ENCODE measurements at regions not wholly inside any gene's neighbourhood (a gene's known extent, or its start where the extent isn't known, plus 50 kb on each side); places are given as distances from the start of the nearest gene placed in this dataset.
"Not testable (repeated sequence)": the region's sequence is repeated elsewhere in the genome, so short reads cannot be mapped to it uniquely, and the experiment has no call there.

DNA sequence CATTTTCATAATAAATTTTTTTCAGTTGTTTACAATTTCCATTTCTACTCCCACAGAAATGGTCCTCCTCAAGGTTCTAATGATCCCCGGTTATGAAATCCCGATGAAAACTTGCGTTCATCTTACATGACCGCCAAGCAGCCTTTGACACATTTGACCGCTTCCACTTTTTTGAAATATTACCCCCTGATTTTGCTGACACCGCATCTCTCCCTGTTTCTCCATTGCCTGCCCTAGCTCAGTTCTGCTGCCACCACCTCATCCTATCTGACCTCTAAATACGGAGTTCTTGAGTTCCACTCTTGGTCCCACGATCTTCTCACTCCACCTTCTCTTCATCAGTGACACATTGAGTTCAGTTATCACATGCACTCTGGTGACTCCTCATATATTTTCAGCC, 74.1 kb downstream of the SLC35B3 start:
- no peak for DNase-seq (ENCODE audit: low read depth, low spot score)

DNA sequence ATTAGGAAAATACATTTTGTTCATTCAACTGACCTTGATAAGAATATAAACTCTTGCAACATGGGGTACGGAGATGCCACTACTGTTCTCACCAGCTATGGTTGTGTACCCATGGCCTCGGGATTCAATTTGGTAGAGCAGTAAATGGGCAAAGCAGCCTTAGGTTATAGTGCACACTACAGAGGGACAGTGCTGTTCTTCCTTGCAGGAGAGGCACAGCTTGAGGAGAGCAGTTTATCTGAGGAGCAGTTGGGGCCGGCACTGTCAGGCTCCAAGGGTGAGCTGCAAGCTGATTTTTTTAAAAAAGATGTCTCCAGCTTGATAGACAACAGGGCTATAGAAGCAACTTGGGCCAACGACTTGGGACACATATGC, 82.4 kb downstream of the SLC35B3 start:
- DNase-seq (ENCODE audit: low read depth, low spot score): no peak

DNA sequence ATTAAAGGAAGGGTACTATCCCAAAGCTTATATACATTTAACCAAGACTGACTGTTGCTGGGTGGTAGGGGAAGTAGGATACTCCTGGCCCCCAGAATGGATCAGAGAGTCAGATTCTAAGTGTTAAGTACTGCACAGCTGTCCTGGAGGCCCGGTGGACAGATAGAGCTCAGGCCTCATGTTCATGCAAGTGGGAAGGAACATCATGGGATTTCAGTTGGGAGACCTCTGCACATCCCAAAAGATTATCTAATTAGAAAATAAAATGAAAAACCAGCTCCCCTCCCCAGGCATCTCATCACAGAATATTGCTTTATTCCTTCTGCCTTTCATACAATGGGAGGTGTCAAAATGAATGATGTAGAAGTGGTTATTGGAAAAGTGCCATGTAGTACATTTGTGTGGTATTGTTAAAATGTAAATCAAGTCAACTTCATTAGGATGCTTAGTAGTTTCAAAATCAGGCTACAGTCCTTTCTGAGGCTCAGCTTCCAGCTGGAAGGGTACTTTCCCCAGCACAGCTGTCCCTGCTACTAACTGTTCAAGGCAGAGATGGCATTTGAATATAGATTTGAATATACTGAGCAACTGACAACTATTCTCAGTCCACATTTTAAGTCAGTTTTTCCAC, 82.9 kb downstream of the SLC35B3 start:
- no peak for DNase-seq (ENCODE audit: low read depth, low spot score)

DNA sequence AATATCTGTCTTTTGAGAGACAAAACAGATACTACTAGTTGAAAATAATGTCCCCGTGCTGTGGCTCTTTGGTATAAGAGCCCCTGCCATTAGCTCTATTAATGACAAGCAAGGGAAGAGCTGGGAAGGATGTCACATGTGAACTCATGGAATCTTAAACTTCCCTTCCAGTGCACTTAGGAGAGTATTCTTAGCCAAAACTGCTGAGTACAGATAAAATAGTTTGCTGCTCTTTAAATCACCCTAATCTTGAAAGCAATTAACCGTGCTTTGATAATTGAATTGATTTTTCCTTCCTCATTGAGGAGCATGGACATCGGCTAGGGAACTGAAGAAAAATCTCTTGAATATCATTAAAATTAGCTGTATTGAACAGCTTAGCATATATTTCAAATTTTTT, 91.7 kb downstream of the SLC35B3 start:
- DNase-seq (ENCODE audit: low read depth, low spot score): no peak

DNA sequence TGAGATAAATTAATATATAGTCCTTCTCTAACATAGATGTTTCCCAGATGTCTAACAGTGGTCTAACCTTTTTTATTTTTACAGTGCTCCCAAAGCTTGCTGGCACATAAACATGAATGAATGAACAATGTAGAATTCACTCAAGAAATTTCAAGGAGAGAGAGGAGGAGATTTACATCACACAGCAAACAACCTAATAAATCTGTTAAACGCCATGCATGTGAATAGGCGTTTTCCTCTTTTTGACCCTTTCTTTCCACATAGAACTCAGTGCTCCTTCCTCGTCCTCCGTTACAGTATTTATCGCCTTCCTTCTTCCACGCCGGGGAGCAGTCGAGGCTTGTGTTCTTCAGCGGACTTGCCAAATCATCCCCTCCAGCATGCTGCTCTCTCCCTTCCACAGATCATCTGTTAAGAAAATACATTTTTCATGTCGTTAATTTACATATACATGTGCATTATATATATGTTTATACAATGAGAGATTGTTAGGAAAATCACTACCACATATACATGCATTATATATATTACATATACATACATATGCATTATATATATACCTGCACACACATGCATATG, 93.0 kb downstream of the SLC35B3 start:
- DNase-seq (ENCODE audit: low read depth, low spot score): no peak

DNA sequence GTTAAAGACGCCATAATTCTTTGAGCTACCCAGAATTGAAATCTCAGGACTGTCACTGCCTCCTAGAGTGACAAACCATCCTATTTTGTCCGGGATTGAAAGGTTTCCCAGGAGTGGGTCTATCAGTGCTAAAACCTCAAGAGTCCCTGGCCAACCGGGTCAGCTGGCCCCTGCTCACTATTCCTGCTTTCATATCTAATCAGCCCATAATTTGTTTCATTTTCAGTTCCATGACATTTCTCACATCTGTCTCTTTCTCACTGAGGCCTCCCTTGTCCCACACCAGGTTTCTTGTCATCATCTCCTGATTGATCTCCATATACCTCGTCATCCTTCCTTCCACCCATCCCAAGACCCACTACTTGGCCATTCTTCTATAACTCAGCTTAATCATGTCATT, 98.2 kb downstream of the SLC35B3 start:
- DNase-seq (ENCODE audit: low read depth, low spot score): no peak

DNA sequence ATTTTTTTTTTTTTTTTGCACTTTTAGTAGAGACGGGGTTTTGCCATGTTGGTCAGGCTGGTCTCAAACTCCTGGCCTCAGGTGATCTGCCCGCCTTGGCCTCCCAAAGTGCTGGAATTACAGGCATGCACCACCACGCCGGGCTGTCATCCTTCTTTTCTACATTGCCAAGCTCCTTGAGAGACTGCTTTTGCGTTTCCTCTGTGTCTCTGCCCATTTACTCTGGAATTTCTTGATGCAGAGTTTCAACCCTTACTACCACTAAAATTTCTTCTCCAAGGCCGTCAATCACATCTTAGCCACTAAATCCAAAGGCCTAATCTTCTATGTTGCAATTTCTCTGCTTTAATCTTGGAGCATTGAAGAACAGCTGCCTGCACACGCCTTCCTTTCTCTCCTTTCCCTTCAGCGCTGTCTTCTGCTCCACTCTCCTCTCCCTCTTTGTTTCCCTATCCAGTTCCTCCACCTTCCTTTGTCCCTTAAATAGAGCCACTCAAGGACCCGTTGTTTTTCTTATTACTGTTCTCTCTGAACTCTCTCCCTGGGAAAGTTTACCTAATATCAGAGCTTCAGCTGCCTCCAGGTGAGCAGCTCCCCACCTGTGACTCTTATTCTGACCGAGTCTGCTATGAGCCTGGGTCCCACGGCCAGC, 98.8 kb downstream of the SLC35B3 start:
- DNase-seq (ENCODE audit: low read depth, low spot score): no peak

DNA sequence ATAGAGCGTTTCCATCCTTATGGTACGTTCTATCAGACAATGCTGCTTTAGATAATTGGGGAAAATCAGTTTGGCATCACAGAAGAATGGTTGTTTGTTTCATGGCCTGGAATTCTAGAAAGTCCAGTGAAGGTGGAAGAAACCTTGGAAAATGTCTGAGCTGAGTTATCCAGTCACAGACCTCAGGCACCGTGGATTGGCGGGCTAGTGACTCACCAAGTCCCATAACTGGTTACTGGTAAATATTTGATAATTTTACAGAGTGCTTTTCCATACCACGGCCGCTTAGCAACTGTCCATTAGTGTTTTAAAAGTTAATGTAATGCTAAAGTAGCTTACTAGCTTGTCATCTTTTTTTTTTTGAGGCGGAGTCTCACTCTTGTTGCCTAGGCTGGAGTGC, 99.4 kb downstream of the SLC35B3 start:
- DNase-seq (ENCODE audit: low read depth, low spot score): no peak

DNA sequence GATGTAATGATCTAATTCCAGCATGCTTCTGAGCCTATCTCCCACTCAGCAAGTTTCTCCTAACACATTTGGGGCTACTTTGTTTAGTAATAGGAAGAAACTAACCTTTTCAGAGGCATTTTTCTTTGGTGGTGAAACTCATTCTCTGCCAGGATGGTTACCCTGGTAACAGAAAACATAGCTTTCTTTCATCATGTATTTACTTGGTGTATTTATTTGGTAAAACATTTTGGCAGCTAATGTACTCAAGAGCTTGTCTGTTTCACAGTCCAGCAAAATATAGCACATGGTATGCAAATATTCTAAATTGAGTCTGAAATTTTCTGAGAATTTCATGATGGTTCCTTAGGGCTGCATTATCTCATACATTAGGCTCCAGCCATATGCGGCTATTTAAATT, 100.0 kb downstream of the SLC35B3 start:
- DNase-seq (ENCODE audit: low read depth, low spot score): no peak

DNA sequence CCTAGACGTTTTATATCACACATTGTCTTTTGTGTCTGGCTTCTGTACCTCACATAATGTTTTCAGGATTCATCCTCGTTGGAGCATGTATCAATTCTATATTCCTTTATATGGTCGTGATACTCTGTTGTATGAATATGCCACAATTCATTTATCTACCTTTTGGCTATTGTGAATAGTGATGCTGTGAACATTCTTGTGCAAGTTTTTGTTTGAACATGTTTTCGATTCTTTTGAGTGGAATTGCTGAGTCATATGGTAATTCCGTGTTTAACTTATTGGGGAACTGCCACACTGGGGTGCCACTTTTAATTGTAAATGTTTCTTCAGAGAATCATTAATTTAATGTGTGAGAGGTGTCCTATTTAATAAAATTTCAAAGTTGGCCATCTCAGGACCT, 101.2 kb downstream of the SLC35B3 start:
- no peak for DNase-seq (ENCODE audit: low read depth, low spot score)

DNA sequence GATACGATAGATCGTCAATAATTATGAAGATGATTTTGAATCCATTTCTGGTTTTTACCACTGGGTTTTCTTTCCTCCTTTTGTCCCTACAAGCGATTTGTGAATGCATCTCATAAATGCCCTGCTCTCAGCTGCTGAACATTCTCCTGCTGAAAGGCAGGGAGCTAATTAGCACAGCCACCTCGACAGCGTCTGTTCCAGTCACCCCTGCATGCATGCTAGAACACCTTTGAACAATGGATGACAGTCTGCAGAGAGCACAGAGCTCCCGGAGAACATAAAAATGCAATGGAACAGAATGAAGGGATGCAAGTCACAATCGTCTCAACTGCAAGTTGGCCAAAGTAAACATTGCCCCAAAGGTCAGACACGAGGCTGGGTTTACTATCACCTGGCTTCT, 105.8 kb downstream of the SLC35B3 start:
- no peak for DNase-seq (ENCODE audit: low read depth, low spot score)

DNA sequence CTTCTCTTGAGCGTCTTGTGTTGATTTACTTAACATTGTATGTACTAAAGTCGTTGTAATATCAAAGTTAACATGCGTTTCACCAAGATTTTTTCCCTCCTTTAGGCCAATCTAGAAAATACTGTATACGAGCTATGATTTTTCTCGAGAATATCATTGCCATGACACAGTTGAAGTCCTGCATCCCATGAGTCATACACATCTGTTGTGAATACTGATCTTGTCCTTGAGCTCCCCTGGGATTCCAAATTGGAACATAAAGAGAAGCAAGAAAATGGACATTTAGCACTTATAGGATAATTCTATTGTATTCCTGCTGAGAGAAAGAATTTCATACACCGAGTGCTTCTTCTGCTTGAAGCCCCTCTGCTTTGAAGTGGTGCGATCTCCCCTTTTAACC, 109.6 kb downstream of the SLC35B3 start:
- no peak for DNase-seq (ENCODE audit: low read depth, low spot score)

DNA sequence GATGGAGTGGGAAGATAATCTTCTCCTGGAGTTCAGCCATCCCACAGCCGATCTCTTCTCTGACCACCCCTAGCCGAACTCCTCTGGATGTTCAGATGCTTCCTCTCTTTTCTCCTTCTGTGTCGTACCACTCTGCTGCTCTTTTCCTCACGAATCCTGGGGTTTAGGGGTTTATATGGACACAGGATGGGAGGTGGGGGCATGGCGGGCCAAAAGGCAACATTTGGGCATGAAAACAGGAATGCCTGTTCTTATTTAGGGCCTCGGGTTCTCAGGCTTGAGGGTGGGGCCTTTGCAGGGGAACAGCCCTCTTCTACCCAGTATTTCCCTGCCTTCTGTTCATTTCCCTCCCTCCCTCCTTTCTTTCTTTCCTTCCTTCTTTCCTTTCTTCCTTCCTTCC, 112.7 kb downstream of the SLC35B3 start:
- DNase-seq (ENCODE audit: low read depth, low spot score): no peak

DNA sequence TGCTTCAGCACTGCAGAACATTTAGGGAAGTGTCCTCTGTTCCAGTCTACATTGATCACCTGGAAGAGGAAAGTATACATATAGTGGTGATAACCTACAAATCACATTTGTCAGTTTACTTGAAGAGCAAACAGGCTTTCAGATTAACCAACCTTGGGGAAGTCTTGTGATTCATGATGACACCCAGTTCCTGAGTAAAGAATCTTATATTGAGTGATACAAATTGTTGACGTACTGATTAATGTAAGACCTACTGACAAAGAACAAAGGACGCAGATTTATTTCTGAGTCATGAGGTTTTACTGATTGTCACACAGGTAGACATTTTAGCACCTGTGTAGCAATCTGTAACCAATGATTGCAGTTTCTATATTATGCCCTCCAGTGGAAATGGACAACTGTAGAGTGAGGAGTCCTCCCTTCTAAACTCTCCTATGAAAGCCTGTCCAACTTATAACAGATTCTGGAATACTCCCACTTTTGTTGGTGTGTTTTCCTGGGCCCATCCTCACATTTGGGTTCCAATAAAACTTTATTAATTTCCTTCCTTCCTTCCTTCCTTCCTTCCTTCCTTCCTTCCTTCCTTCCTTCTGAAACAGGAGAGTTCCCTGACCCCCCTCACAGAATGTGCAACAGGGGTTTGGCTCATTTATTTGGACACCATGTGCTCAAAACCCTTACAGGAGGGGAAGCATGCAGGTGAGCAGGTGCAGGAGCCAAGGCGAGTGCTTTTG, 113.5 kb downstream of the SLC35B3 start:
- no peak for DNase-seq (ENCODE audit: low read depth, low spot score)

DNA sequence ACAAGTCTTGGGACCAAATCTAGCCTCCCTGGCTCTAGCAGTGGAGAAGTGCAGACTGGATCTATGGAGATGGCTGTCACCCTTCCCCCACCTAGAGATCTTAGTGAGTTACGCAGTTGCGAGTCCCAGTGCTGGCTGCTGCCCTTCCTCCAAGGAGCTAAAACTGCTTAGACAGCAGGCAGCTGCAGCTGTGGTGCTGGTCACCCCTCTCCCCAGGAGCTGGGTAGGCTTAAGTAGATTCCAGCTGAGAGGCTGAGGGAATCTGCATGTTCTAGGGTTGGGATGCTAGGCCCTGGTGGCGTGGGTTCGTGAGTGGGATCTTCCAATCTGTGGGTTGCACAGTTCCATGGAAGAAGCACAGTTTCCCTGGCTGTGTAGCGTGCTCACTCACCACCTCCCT, 120.2 kb downstream of the SLC35B3 start:
- DNase-seq (ENCODE audit: low read depth, low spot score): no peak

DNA sequence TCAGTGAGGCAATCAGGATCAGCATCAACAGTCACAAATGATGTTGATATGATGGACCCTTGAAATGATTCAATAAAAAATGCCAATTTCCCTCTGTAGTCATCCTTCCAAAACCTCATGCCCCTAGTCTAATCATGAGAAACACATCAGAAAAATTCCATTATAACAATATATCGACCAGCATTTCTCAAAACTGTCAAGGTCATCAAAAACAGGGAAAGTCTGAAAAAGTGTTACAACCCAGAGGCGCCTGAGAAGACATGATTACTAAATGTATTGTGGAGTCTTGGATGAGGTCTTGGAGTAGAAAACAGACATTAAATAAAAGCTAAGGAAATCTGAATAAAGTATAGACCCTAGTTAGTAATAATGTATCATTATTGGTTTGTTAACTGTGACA, 133.8 kb downstream of the SLC35B3 start:
- no peak for DNase-seq (ENCODE audit: low read depth, low spot score)

DNA sequence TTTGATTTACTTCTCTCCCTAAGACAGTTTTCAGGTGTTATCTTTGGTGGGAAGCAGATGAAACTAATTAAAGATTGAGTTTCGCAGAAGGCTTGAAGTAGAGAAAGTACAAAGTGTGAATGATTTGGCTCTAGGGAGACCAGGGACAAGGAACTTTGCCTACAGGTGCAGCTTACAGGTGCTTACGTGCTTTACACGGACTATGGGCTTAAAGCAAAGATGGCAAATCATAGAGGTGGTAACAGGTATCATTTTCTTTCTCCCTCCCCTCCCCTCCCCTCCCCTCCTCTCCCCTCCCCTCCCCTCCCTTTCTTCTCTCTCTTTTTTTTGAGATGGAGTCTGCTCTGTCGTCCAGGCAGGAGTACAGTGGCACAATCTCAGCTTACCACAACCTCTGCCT, 136.3 kb downstream of the SLC35B3 start:
- no peak for DNase-seq (ENCODE audit: low read depth, low spot score)

DNA sequence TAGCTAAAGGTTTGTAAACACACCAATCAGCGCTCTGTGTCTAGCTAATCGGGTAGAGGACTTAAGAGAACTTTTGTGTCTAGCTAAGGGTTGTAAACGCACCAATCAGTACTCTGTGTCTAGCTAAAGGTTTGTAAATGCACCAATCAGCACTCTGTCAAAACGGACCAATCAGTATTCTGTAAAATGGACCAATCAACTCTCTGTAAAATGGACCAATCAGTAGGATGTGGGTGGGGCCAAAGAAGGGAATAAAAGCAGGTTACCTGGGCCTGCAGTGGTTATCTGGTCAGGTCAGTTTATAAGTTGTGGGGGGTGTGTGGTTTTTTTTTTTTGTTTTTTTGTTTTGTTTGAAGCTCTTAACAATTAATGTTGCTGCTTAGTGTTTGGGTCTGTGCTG, 152.4 kb downstream of the SLC35B3 start:
- DNase-seq (ENCODE audit: low read depth, low spot score): not testable (repeated sequence)

DNA sequence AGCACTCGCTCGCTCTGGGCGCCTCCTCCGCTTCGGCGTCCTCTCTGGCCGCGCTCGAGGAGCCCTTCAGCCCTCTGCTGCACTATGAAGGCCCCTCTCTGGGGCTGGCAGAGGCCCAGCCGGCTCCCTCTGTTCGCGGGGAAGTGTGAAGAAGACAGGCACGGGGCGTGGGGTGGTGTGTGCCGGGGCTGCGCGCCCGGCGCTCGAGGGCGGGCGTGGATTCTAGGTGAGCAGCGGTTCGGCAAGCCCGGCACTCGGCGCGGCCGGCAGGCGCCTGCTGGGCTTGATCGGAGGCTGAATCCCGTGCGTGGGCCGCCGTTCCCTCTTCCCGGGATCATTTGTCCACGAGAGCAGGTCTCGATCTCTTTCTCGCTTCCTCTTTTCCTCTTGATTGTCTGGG, 153.0 kb downstream of the SLC35B3 start:
- no peak for DNase-seq (ENCODE audit: low read depth, low spot score)

DNA sequence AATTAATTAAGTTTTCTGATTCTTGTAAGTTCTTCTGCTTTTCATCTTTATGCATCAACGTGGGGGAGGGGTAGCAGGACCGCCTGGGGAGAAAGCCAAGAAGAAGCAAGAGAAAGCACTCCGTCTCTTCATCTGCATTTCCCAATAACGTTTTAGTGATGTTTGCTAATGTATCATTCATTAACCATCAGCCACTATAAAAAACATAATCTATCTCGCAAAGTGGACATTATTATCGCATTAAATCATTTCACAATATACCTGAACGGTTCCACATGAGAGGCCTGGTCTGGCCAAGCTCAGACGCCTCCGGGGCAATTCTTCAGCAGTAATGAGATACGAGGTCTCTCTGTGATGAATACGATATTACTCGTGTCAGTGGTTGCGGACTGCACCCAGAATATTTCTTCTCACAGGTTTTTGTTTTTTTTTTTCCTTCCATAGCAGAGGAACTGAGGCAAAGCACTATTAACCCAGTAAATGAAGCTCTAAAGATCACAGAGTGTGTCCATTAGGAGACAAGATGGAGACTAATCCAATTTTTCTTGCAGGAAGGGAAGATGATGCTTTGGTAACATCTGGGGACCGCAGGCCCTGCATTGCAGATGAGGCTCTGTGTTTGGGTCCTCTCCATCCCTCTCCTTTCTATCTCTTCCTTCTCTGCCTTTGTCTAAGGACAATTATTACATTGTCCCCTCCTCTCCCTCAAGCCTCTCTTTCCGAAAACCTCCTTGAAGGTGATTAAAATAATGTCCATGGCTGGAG, 156.1 kb downstream of the SLC35B3 start:
- DNase-seq (ENCODE audit: low read depth, low spot score): no peak

DNA sequence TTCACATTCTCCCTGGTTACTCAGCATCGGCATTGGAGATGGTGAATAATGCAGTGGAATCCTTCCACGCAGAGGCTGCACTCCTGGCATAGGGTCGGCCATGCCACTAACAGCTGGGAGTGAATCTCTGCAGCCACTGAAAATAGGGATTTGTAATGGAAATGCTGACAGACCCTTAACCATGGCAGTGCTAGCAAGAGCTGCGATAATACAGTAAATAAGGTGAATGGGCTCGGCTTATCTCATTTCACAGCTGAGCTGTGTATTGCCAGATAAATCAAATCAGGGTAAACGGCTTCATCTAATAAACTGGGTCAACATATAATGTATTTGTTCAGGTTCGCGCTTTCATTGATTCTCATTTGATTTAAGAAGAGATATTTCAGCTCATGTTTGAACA, 156.8 kb downstream of the SLC35B3 start:
- no peak for DNase-seq (ENCODE audit: low read depth, low spot score)

DNA sequence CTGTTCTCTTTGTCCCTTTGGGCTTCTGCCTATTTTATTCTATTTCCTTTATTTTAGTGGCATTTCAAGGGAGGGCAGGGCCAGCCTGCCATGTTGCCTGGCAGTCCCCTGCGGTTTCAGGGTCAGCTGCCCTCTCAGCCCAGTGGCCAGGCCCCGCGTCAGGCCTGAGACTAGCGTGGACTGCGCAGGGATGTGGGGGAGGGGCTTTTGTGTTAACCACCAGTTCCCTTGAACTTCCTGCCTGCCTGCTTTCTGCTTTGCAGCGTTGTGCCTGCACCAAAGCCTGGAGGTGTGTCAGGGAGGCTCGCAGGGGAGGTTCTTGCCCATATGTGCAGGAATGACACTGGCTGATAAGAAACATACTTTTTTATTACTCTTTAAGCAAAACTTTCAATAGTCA, 157.6 kb downstream of the SLC35B3 start:
- DNase-seq (ENCODE audit: low read depth, low spot score): no peak

Data from smooth muscle cell of the brain vasculature (primary cell).